GM21717 (cell line): ENCODE measurements at regions not wholly inside any gene's neighbourhood (a gene's known extent, or its start where the extent isn't known, plus 50 kb on each side); places are given as distances from the start of the nearest gene placed in this dataset.
A peak's percentile ranks its signal among the peaks of the same experiment; 100 is the strongest.

ENCODE experiments used
- ATAC-seq: cut with Tn5 transposase; IDR thresholded peaks from one replicate; pipeline ENCODE4 v1.9.1; 2021; ENCODE audit warnings: mild to moderate bottlenecking, moderate library complexity; ENCODE audit not compliant: unreplicated experiment

- no peak for ATAC-seq
Measured at GRCh38 chr6:157755746-157756411, 67.2 kb upstream of the SNX9 start.

DNA sequence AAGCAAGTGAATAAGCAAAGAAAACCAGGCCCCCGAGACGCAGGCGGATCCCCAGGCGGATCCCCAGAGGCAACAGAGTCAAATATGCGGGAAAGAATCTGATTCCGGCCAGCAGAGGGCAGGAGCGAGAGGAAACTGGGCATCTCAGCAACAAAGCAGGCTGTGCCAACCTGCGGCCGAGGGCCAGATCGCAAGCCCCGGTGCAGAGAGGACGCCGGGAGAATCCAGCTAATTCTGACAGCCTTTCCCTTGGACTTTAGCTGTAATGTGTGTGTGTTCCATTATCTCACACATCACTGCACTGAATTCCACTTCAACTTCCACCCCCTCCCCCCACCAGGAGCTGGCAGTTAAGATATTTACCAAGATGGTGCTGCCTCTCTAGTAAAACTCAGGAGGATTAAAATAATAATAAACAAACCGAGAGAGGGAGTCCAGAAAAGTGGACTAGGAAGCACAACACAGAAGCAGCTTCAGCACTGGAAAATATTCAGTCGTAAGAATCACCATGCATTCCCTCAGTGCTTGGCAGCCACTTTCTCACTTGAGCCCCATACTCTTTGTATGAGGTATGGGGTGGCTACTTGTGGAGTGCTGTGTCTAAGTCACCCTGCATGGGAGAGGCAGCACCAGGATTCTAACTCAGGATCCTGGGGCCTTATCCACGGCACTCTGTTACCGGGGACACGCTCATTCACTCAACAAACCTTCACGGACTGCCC, 66.2 kb upstream of the SNX9 start:
- ATAC-seq: no peak

DNA sequence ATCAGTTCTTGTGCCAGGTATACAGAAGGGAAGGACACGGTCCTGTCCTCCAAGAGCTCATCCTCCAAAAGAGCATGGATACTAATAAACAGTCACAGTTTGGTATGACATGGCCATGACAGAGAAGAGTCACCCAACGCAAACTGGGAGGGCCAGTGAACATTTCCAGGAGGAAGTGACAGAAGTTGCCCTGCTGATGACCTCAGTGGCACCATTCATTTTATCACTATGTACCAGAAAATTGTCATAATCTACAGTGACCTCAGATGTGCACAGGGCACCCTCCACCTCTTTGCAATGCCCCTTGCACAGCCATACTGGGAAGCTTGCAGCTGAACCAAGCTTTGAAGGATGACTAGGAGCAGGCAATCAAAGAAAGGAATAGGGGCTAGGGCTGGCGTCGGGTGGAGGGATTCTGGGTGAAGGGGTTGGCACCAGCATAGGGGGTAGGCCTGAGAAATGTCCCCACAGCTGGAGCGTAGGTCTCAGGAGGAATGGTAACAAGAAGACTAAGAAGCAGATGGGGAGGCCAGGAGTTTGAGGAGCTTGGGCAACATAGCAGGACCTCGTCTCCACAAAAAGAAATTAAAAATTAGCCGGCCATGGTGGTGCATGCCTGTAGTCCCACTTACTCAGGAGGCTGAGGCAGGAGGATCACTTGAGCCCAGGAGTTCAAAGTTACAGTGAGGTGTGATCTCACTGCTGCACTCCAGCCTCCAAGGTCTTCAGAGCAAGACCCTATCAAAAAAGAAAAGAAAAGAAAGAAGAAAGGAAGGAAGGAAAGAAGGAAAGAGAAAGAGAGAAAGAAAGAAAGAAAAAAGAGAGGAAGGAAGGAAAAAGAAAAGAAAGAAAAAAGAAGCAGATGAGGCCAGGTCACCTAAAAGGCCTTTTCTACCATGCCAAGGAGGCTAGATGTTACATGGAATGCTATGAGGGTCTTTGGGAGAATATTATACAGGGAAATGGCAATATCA, 65.3 kb upstream of the SNX9 start:
- no peak for ATAC-seq

DNA sequence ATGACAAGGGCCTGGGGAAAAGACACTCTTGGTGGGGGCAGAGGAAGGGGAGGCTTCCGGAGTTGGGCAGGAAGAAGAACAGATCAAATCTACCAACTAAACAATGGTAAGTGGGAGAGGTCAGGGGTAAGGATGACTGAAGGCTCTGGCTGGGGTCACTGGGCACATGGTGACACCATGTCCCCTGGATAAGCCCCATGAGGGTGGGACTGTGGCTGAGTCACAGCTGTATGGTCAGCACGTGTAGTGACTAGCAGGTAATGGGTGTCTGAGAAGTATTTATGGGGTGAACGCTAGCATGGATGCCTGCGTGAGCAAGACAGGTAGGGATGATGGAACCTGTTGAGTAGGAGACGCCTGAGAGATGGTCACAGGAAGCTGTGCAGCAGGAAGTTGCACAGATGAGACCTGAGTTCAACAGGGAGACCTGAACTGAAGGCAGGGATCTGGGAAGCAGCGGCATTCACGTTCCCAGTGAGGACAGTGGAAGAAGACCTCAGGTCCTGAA, 64.5 kb upstream of the SNX9 start:
- ATAC-seq: no peak

DNA sequence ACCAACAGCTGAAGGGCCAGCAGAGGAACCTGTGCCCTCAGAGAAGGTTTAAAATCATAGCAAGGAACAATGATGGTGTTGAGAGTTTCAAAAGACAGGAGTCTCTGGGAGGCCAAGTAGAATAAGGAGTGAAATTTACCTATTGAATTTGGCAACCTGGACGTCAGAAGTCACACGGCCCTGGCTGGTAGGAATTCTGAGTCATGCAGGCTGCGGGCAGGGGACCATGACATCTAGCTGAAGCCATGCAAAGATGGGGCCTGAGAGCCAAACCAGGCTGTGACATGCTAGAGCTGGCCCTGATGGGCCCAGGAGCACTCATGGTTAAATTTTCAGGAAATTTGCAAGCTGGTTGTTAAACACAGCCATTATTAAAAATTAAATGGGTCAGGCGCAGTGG, 64.0 kb upstream of the SNX9 start:
- ATAC-seq: no peak

- ATAC-seq: no peak
Measured at GRCh38 chr6:157760137-157760536, 62.9 kb upstream of the SNX9 start.

DNA sequence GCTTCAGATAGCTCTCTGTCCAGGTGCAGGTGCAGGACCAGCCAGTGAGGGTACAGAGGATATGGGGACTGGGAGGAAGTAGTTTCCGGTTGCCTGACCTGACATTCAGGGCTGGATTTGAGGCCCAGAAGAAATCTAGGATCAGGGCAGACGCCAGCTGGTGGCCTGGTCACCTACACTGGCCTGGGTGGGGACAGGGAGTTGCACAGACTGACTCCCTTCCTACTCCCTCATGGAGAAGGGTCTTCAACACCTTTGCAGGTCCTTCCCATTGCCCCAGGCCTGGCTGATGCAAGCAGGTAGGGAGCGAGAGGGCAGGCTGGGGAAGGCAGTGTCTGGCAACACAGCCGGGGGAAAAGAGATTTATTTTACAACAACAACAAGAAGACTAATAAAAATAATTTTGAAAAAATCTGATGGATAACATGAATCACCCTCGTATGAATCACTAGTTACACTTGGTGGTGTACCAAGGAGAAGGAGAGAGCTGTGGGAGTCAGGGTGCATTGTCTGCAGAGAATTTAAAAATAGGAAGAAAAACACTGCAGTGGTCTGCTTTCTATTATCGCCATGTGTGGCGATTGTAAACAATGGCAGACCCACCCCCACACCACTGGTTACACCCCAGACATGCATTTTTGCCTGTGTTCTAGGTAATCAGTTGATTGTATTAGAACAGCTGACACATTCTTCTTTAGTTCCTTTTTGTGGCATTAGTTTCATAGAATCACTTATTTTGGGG, 62.3 kb upstream of the SNX9 start:
- ATAC-seq: peak; percentile 4

- ATAC-seq: peak; percentile 42
Measured at GRCh38 chr6:157761331-157761921, 61.6 kb upstream of the SNX9 start.

GRCh38 chr6:157761926-157762325, 61.1 kb upstream of the SNX9 start:
- ATAC-seq: no peak

GRCh38 chr6:157762636-157763035, 60.4 kb upstream of the SNX9 start:
- ATAC-seq: no peak

DNA sequence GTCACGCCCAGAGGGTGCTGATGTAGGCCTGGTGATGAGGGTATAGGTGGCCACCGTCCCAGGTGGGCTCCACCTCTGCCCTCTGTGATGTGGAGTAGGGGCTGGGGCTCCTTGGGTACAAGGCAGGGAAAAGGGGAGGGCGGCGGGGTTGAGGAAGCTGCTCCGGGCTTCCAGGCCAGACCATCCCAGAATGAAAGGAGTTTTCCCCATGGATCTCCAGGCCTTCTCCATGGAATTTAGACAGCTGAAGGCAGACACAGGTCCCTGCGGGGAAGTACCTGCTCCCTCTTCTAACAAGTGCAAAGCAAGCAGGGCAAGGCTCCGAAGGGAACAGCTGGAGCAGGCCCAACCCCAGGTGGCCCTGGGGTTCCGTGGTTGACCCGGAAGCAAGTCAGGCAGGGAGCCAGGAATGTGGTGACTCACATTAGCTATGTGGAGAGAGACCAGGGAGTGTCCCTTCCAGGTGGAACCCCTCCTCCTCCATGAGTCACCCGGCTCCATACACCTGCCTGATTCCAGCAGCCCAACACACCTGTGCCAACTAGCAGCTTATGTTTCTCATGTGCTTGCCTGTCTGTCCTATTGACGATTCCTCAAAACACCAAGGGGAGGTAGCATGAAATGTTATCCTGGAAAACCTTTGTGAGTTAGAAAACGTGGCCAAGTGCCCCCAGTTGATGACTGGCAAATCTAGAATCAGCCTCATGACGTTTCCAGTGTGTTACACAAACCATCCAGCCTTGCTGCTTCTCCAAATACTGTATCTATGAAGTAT, 59.7 kb upstream of the SNX9 start:
- no peak for ATAC-seq

- ATAC-seq: peak; percentile 17
Measured at GRCh38 chr6:157763904-157764177, 59.2 kb upstream of the SNX9 start.

DNA sequence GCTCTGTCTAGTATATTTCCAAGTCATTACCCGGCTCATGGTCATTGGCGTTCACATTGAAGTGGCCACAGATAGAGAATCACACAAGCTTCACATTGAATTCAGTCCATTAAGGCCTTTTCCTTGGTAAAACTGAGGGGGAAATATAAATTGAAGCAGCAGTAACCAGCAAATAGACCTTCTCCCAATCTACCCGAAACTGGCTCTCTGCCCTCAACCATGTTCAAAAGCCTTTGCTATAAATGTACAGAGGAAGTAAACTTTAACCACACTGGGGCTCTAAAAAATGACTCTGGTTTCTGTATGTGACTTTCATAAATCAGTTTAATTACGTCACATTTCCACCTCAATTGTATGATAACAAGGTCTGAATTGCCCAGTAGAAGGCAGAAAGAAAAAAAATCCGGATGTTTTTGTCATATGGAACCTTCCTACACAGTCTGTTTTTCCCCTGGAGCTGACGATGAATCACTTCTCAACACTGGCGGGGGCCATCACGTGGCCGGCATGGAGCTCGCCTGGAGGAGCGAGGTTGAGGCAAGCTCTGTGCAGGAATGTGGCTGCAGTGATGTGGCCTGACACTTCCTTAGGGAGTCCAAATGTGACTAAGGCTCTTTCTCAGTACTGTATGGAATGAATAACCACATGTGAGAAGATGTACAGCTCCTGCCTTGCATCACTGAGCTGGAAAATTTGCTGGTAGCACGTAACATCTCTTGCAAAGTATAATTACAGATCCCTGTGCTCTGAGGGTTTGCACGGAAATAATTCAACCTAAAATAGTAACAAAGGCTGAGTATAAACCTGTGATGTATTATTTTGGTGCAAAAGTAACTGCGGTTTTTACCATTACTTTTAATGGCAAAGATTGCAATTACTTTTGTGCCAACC, 58.6 kb upstream of the SNX9 start:
- peak; percentile 49 for ATAC-seq

GRCh38 chr6:157766901-157767774, 55.9 kb upstream of the SNX9 start:
- no peak for ATAC-seq

- no peak for ATAC-seq
Measured at GRCh38 chr6:157767775-157768156, 55.3 kb upstream of the SNX9 start.

DNA sequence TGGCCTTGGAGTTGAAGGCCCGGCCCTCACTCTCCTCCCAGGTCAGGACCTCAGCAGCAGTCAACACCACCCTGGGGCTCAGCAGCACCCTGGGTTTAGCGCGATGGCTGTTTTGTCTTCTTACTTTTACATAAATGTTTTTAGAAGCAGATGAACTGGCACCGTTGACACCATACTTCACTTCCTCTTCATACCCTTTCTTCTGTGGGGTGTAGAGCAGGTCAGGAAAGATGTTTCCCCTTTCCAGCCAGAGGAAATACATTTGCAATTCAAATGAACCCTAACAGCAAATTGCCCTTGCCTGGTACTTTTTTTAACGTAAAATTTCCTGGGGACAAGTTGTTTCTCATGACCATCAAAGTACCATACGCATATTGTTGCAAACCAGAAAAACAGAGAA, 54.7 kb upstream of the SNX9 start:
- ATAC-seq: no peak

- ATAC-seq: no peak
Measured at GRCh38 chr6:157768863-157769551, 54.0 kb upstream of the SNX9 start.
